Ovary (tissue), 3 donors: ENCODE measurements at regions not wholly inside any gene's neighbourhood (a gene's known extent, or its start where the extent isn't known, plus 50 kb on each side); places are given as distances from the start of the nearest gene placed in this dataset.

ENCODE experiments used
- CTCF ChIP-seq, 3 donors: fragments of 450-650 bp in 2 of 3; fragments of 200-600 bp in 1 of 3; IDR thresholded peaks; one replicate each; pipeline versions ENCODE4 v1.5.1 to v1.8.0; 2016 to 2022; ENCODE audit warnings: antibody characterized with exemption in 3 of 3, mild to moderate bottlenecking in 1 of 3
- POLR2A ChIP-seq: fragments of 450-650 bp; IDR thresholded peaks from one replicate; pipeline ENCODE4 v1.6.1; 2017; ENCODE audit warnings: antibody characterized with exemption, mild to moderate bottlenecking, moderate library complexity
- donor health status: DM: no; HTN: no; CAD: no.

- TF ChIP-seq CTCF (IDR thresholded peaks at IDR 0.05): no peak
- TF ChIP-seq POLR2A: no peak
These were observed 50.2 kb upstream of the MAP9 start for GRCh38 chr4:155426953-155427352.
